GM23248 (cell line): ENCODE measurements at regions not wholly inside any gene's neighbourhood (a gene's known extent, or its start where the extent isn't known, plus 50 kb on each side); places are given as distances from the start of the nearest gene placed in this dataset.

Experiments used
- DNase-seq: peaks from one replicate; pipeline ENCODE4 v3.0.0-alpha.2; 2015
- H2AFZ ChIP-seq: fragments of 200-600 bp; sonication (generic); 2 replicates; pipeline ENCODE4 v1.6.1; 2016; ENCODE audit warnings: antibody characterized with exemption
- H3F3A ChIP-seq: fragments of 200-600 bp; sonication (generic); 2 replicates; pipeline ENCODE4 v1.6.1; 2016; ENCODE audit warnings: mild to moderate bottlenecking, antibody characterized with exemption, mixed run types; ENCODE audit not compliant: insufficient read depth
- H3K27ac ChIP-seq: fragments of 200-600 bp; sonication (generic); 2 replicates; pipeline ENCODE4 v1.5.1; 2016; ENCODE audit warnings: mild to moderate bottlenecking
- H3K27me3 ChIP-seq: fragments of 200-600 bp; sonication (generic); replicated peaks from 2 replicates; pipeline ENCODE4 v1.6.1; 2016; ENCODE audit warnings: mild to moderate bottlenecking; ENCODE audit not compliant: insufficient read depth
- H3K36me3 ChIP-seq: fragments of 200-600 bp; sonication (generic); 2 replicates; pipeline ENCODE4 v1.6.1; 2016; ENCODE audit warnings: low read depth, mild to moderate bottlenecking
- H3K4me1 ChIP-seq: fragments of 200-600 bp; sonication (generic); 2 replicates; pipeline ENCODE4 v1.6.1; 2016; ENCODE audit warnings: mild to moderate bottlenecking; ENCODE audit not compliant: insufficient read depth
- H3K4me2 ChIP-seq: fragments of 200-600 bp; sonication (generic); one replicate; pipeline ENCODE4 v1.6.1; 2016; ENCODE audit warnings: mild to moderate bottlenecking; ENCODE audit not compliant: unreplicated experiment
- H3K4me3 ChIP-seq: fragments of 200-600 bp; sonication (generic); 2 replicates; pipeline ENCODE4 v1.5.1; 2016; ENCODE audit warnings: mild to moderate bottlenecking
- H3K79me2 ChIP-seq: fragments of 200-600 bp; sonication (generic); 2 replicates; pipeline ENCODE4 v1.6.1; 2016; ENCODE audit warnings: mild to moderate bottlenecking; ENCODE audit not compliant: insufficient read depth
- H3K9ac ChIP-seq: fragments of 200-600 bp; sonication (generic); 2 replicates; pipeline ENCODE4 v1.6.1; 2016; ENCODE audit warnings: mild to moderate bottlenecking
- H3K9me2 ChIP-seq: fragments of 200-600 bp; sonication (generic); 2 replicates; pipeline ENCODE4 v1.6.1; 2016; ENCODE audit warnings: mixed run types, mild to moderate bottlenecking, moderate library complexity; ENCODE audit not compliant: insufficient read depth
- H3K9me3 ChIP-seq: fragments of 200-600 bp; sonication (generic); one replicate; pipeline ENCODE4 v1.6.1; 2017; ENCODE audit warnings: low read depth
- H4K20me1 ChIP-seq: fragments of 200-600 bp; sonication (generic); 2 replicates; pipeline ENCODE4 v1.6.0; 2016; ENCODE audit not compliant: insufficient read depth
- EZH2 ChIP-seq: fragments of 200-600 bp; sonication (generic); IDR thresholded peaks from 2 replicates; pipeline ENCODE4 v1.6.1; 2018; ENCODE audit warnings: antibody characterized with exemption, mild to moderate bottlenecking; ENCODE audit not compliant: insufficient read depth, poor library complexity, severe bottlenecking
- EZH2phosphoT487 ChIP-seq: fragments of 200-600 bp; sonication (generic); IDR thresholded peaks from 2 replicates; pipeline ENCODE4 v1.6.1; 2018; ENCODE audit warnings: antibody characterized with exemption, moderate library complexity, mild to moderate bottlenecking, low read depth; ENCODE audit not compliant: insufficient read depth
- WGBS, 2 experiments: methylation state at CpG; one replicate each; pipeline ENCODE4 v1.1.6; 2015 to 2017; ENCODE audit warnings: low lambda C conversion rate in 2 of 2, low coverage in 1 of 2; ENCODE audit errors: missing lambda C conversion rate in 2 of 2; 5-methylcytosine and 5-hydroxymethylcytosine counted together
- in situ Hi-C: fragments of 300-500 bp; cut with MboI; formaldehyde crosslinking; loops from 2 replicates; pipeline ENCODE4 v1.15.0; 2020

DNA sequence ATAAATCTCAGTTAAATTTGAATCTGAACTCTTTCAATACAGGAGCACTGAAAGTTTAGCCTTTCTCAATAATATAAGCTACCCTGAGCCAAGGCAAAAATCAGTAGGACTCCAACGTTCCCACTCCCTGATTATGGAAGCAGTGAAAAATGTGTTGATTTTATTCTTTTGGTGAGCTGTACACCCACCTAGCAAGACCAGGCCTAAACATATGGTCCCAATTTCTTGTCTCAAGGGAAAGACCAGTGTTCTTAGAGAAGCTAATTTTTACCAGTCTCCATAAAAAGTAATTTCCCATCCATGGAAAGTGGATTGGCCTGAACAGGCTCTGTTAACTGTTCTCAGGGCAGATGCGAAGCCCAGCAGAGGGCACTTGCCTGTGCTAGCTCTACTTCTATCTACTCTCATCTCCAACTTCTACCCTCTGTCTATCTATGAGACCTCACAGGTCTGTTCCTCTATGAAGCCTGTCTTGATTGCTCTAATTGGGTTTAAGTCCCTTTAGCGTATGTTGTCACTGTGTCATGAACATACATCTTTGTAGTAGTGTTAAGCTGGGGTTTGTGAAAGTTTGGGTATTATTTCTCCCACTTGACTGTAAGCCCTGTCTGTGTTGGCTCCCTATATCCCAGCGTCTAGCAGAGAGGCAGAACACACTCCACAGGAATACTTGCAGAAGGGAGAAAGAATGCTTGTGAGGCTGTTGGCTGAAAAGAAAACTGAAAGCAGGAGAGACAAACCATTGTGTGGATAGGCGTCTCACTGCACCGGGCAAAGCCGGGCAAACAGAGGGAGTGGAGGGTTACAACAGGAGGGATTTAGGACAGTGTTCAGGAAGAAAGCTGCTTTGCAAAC, 167.1 kb upstream of the MAF start:
- Histone ChIP-seq H3K9me2 (no peaks in the 10 kb centered on the region), H3K4me1 (no peaks in the 10 kb centered on the region), H3K9me3 (no peaks in the 10 kb centered on the region), H3K9ac (peak overlapping the region; percentile 48), H3K4me3 (peak overlapping the region; percentile 55), H3K79me2 (no peaks in the 10 kb centered on the region), H3K27ac (no peak overlapping the region), H3K4me2 (peak overlapping the region; percentile 80), H3K36me3 (no peaks in the 10 kb centered on the region), H3F3A (no peaks in the 10 kb centered on the region), H3K27me3 (no peaks in the 10 kb centered on the region), H4K20me1 (no peaks in the 10 kb centered on the region), H2AFZ (peak overlapping the region; percentile 77)
- TF ChIP-seq EZH2phosphoT487 = no peak
- no peak for TF ChIP-seq EZH2
- DNase-seq = peak; percentile 38
- 26 to 33% methylated on average over 7 of the region's 7 CpGs for WGBS, 2 experiments
- in situ Hi-C loops = no loop called here

DNA sequence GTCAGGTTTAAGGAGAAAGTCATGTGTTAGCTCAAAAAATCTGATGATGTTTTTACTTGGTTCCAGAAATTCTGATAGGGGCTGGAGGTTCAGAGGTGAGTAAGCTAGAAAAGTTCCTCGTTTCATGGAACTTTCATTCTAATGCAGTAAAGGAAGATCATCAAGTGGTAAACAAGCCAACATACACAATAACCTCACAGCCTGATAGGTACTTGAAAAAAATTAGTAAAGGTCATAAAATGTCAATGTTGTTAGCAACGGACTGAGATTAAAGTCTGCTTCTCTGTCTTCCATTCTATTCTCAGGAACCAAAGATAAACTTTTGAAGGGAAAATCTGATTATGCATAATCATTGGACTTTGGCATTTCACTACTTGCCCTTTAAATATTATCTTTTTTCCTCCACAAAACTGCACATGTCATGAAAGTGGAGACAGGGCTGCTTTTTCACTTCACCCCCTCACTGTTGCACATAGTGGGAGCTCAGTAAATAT, 165.4 kb upstream of the MAF start:
- in situ Hi-C loops = no loop called here

DNA sequence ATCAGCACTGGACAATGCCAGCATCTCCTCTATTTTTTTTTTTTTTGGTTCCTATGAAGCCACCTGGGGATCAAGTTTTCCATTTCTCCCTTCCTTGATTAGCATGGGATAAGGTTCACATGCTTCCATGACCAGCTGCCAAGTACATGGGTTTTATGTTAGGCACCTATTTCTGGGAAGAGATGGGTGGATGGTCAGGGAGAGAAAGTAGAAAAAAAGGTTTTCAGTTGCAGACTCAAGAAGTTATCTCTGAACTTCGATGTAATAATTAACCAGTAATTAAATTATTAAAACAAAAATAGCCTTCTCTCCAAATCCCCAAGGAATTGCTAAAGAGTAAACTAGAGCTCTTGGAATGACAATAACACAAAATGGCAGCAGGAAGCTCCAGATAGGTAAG, 164.9 kb upstream of the MAF start:
- WGBS, 2 experiments = 27 to 41% methylated on average over 1 of the region's 1 CpG
- Histone ChIP-seq H3K27ac (no peak overlapping the region), H4K20me1 (no peaks in the 10 kb centered on the region), H3F3A (no peaks in the 10 kb centered on the region), H3K9me3 (no peaks in the 10 kb centered on the region), H3K4me1 (no peaks in the 10 kb centered on the region), H3K9ac (no peak overlapping the region), H3K9me2 (no peaks in the 10 kb centered on the region), H3K4me2 (no peak overlapping the region), H3K4me3 (no peak overlapping the region), H3K27me3 (no peaks in the 10 kb centered on the region), H2AFZ (no peak overlapping the region), H3K79me2 (no peaks in the 10 kb centered on the region), H3K36me3 (no peaks in the 10 kb centered on the region)
- DNase-seq = no peak
- in situ Hi-C loops = no loop called here
- TF ChIP-seq EZH2 (no peak), EZH2phosphoT487 (no peak)

More for the DNA sequence above, 165.4 kb upstream of the MAF start:
- no peaks in the 10 kb centered on the region for H3K79me2 ChIP-seq
- H3K9ac ChIP-seq = no peak overlapping the region
- H2AFZ ChIP-seq = no peak overlapping the region
- H3K27ac ChIP-seq = no peak overlapping the region
- no peaks in the 10 kb centered on the region for H3K27me3 ChIP-seq
- WGBS, 2 experiments = 40 to 54% methylated on average over 2 of the region's 2 CpGs
- H3K36me3 ChIP-seq = no peaks in the 10 kb centered on the region
- no peak overlapping the region for H3K4me3 ChIP-seq
- no peaks in the 10 kb centered on the region for H3K4me1 ChIP-seq
- no peaks in the 10 kb centered on the region for H3K9me2 ChIP-seq
- no peaks in the 10 kb centered on the region for H3F3A ChIP-seq
- no peaks in the 10 kb centered on the region for H3K9me3 ChIP-seq
- no peak overlapping the region for H3K4me2 ChIP-seq
- TF ChIP-seq EZH2 = no peak
- no peak for TF ChIP-seq EZH2phosphoT487
- H4K20me1 ChIP-seq = no peaks in the 10 kb centered on the region
- no peak for DNase-seq

DNA sequence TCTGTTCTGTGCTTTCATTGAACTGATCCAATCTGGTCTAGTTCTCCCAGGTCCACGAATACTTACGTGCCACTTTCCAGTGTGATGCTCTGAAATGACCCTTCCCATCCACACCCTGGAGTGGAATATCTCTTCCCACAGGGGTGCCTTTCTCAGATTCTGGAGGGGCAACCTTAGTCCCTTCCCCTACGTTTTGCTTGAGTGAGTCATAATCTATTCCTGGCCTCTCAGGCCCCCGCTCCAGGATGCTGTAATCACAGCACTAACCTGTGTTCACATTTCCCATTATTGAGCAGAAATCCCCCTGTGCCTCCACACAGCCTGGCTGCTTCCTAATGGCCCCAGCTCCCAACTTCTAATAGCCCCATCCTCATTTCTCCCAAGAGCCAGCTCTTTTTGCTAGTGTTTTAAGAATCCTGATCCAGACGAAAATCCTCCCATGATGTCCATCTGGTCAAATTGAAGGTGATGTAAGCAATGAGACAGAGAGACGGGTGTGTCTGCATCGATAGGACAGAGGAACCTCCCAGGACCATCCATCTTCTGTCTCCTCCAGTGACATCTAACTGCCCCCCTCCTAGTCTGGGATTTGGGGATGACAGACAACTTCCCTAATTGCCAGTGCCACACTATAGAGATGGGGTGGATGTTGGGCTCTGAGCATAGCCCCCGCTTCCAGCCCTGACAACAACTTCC, 164.0 kb upstream of the MAF start:
- TF ChIP-seq EZH2phosphoT487 (no peak), EZH2 (no peak)
- Histone ChIP-seq H3K4me3 (no peak overlapping the region), H3K4me1 (no peaks in the 10 kb centered on the region), H3K4me2 (no peak overlapping the region), H3K9ac (no peak overlapping the region), H3K9me2 (no peaks in the 10 kb centered on the region), H3K36me3 (no peaks in the 10 kb centered on the region), H2AFZ (no peak overlapping the region), H3K79me2 (no peaks in the 10 kb centered on the region), H3K9me3 (no peaks in the 10 kb centered on the region), H3F3A (no peaks in the 10 kb centered on the region), H3K27me3 (no peaks in the 10 kb centered on the region), H4K20me1 (no peaks in the 10 kb centered on the region), H3K27ac (no peak overlapping the region)
- in situ Hi-C loops = no loop called here
- no peak for DNase-seq
- 42 to 43% methylated on average over 8 of the region's 8 CpGs for WGBS, 2 experiments
